ENCODE measurements at regions not wholly inside any gene's neighbourhood (a gene's known extent, or its start where the extent isn't known, plus 50 kb on each side); places are given as distances from the start of the nearest gene placed in this dataset.

- no peak overlapping the region for H3K9ac ChIP-seq (ENCODE audit: low read depth in 1 of 3, low read length in 3 of 3)
- no peaks in the 10 kb centered on the region for H3K9me3 ChIP-seq (ENCODE audit: control insufficient read depth in 3 of 3, low read length in 3 of 3)
- no peak overlapping the region for H3K4me3 ChIP-seq (ENCODE audit: low read length in 3 of 3)
- H3K4me1 ChIP-seq (ENCODE audit: control insufficient read depth in 3 of 3, insufficient read depth in 3 of 3, low read length in 3 of 3), result no peaks in the 10 kb centered on the region
- no peaks in the 10 kb centered on the region for H3K36me3 ChIP-seq (ENCODE audit: control insufficient read depth in 3 of 3, insufficient read depth in 3 of 3, low read length in 3 of 3)
- no peaks in the 10 kb centered on the region for H3K27me3 ChIP-seq (ENCODE audit: control insufficient read depth in 3 of 3, insufficient read depth in 3 of 3, low read length in 3 of 3)
- H3K27ac ChIP-seq (ENCODE audit: low read depth, low read length), result no peak overlapping the region
Observed at GRCh38 chr12:92335831-92336230, 190.2 kb upstream of the BTG1 start.

GRCh38 chr12:92334552-92334951, 188.9 kb upstream of the BTG1 start:
- no peaks in the 10 kb centered on the region for H3K36me3 ChIP-seq (ENCODE audit: control insufficient read depth in 3 of 3, insufficient read depth in 3 of 3, low read length in 3 of 3)
- no peak overlapping the region for H3K27ac ChIP-seq (ENCODE audit: low read depth, low read length)
- no peaks in the 10 kb centered on the region for H3K4me1 ChIP-seq (ENCODE audit: control insufficient read depth in 3 of 3, insufficient read depth in 3 of 3, low read length in 3 of 3)
- H3K27me3 ChIP-seq (ENCODE audit: control insufficient read depth in 3 of 3, insufficient read depth in 3 of 3, low read length in 3 of 3), result no peaks in the 10 kb centered on the region
- no peaks in the 10 kb centered on the region for H3K9me3 ChIP-seq (ENCODE audit: control insufficient read depth in 3 of 3, low read length in 3 of 3)
- H3K4me3 ChIP-seq (ENCODE audit: low read length in 3 of 3), result no peak overlapping the region
- no peak overlapping the region for H3K9ac ChIP-seq (ENCODE audit: low read depth in 1 of 3, low read length in 3 of 3)

DNA sequence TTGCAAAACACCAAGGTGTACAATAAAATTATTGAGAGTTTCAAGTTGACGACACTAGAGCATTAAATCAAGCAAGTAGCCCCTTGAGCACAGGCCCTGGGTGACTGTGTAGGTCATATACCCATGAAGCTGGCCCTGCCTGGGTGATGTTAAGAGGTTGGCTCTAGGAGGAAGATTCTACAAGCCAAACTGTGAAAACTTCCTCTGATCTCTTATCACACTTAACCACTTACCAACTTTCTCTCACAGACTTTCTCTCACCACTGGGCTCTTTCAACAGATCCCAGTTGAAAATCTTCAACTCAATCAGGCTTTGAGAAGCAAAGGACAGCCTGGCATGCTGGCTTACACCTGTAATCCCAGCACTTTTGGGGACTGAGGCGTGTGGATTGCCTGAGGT, 186.9 kb upstream of the BTG1 start:
- H3K27me3 ChIP-seq (ENCODE audit: control insufficient read depth in 3 of 3, insufficient read depth in 3 of 3, low read length in 3 of 3), result no peaks in the 10 kb centered on the region
- H3K4me3 ChIP-seq (ENCODE audit: low read length in 3 of 3), result no peak overlapping the region
- H3K36me3 ChIP-seq (ENCODE audit: control insufficient read depth in 3 of 3, insufficient read depth in 3 of 3, low read length in 3 of 3), result no peaks in the 10 kb centered on the region
- H3K4me1 ChIP-seq (ENCODE audit: control insufficient read depth in 3 of 3, insufficient read depth in 3 of 3, low read length in 3 of 3), result no peaks in the 10 kb centered on the region
- no peak overlapping the region for H3K27ac ChIP-seq (ENCODE audit: low read depth, low read length)
- H3K9me3 ChIP-seq (ENCODE audit: control insufficient read depth in 3 of 3, low read length in 3 of 3), result no peaks in the 10 kb centered on the region
- no peak overlapping the region for H3K9ac ChIP-seq (ENCODE audit: low read depth in 1 of 3, low read length in 3 of 3)

DNA sequence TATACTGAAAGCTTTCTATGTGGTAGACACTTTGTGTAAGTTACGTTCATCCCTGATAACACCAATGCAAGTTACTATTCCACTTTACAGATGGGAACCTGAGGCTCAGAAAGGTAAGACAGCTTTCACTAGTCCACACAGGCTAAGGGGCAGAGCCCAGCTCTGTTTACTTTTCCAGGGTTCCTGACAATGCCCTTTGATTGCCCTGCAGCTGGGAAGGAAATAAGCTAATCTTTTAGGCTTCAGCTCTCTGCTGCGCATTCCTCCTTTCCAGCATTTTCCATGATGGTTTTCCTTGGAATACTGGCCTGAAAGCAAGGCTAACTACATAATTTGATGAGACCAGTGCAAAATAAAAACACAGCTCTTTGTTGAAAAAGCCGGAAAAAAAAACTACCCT, 185.7 kb upstream of the BTG1 start:
- no peak overlapping the region for H3K27ac ChIP-seq (ENCODE audit: low read depth, low read length)
- H3K4me3 ChIP-seq (ENCODE audit: low read length in 3 of 3), result no peak overlapping the region
- H3K27me3 ChIP-seq (ENCODE audit: control insufficient read depth in 3 of 3, insufficient read depth in 3 of 3, low read length in 3 of 3), result no peaks in the 10 kb centered on the region
- H3K9me3 ChIP-seq (ENCODE audit: control insufficient read depth in 3 of 3, low read length in 3 of 3), result no peaks in the 10 kb centered on the region
- H3K36me3 ChIP-seq (ENCODE audit: control insufficient read depth in 3 of 3, insufficient read depth in 3 of 3, low read length in 3 of 3), result no peaks in the 10 kb centered on the region
- H3K9ac ChIP-seq (ENCODE audit: low read depth in 1 of 3, low read length in 3 of 3), result no peak overlapping the region
- H3K4me1 ChIP-seq (ENCODE audit: control insufficient read depth in 3 of 3, insufficient read depth in 3 of 3, low read length in 3 of 3), result no peaks in the 10 kb centered on the region

- no peaks in the 10 kb centered on the region for H3K27me3 ChIP-seq (ENCODE audit: control insufficient read depth in 3 of 3, insufficient read depth in 3 of 3, low read length in 3 of 3)
- no peak overlapping the region for H3K9ac ChIP-seq (ENCODE audit: low read depth in 1 of 3, low read length in 3 of 3)
- no peak overlapping the region for H3K27ac ChIP-seq (ENCODE audit: low read depth, low read length)
- H3K9me3 ChIP-seq (ENCODE audit: control insufficient read depth in 3 of 3, low read length in 3 of 3), result no peaks in the 10 kb centered on the region
- H3K36me3 ChIP-seq (ENCODE audit: control insufficient read depth in 3 of 3, insufficient read depth in 3 of 3, low read length in 3 of 3), result no peaks in the 10 kb centered on the region
- no peaks in the 10 kb centered on the region for H3K4me1 ChIP-seq (ENCODE audit: control insufficient read depth in 3 of 3, insufficient read depth in 3 of 3, low read length in 3 of 3)
- no peak overlapping the region for H3K4me3 ChIP-seq (ENCODE audit: low read length in 3 of 3)
Observed at GRCh38 chr12:92330654-92331053, 185.0 kb upstream of the BTG1 start.

DNA sequence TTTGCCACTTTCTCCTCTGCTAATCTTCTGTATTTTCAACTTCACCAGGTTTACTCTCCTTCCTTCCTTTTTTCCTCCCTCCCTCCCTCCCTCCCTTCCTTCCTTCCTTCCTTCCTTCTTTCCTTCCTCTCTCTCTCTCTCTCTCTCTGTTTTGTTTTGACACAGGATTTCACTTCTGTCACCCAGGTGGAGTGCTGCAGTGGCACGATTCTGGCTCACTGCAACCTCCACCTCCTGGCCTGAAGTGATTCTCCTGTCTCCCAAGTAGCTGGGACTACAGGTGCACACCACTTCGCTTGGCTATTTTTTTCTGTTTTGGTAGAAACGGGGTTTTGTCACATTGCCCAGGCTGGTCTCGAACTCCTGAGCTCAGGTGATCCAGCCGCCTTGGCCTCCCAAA, 181.2 kb upstream of the BTG1 start:
- no peaks in the 10 kb centered on the region for H3K9me3 ChIP-seq (ENCODE audit: control insufficient read depth in 3 of 3, low read length in 3 of 3)
- H3K4me3 ChIP-seq (ENCODE audit: low read length in 3 of 3), result no peak overlapping the region
- no peaks in the 10 kb centered on the region for H3K36me3 ChIP-seq (ENCODE audit: control insufficient read depth in 3 of 3, insufficient read depth in 3 of 3, low read length in 3 of 3)
- no peak overlapping the region for H3K27ac ChIP-seq (ENCODE audit: low read depth, low read length)
- no peak overlapping the region for H3K9ac ChIP-seq (ENCODE audit: low read depth in 1 of 3, low read length in 3 of 3)
- no peaks in the 10 kb centered on the region for H3K27me3 ChIP-seq (ENCODE audit: control insufficient read depth in 3 of 3, insufficient read depth in 3 of 3, low read length in 3 of 3)
- H3K4me1 ChIP-seq (ENCODE audit: control insufficient read depth in 3 of 3, insufficient read depth in 3 of 3, low read length in 3 of 3), result no peaks in the 10 kb centered on the region

DNA sequence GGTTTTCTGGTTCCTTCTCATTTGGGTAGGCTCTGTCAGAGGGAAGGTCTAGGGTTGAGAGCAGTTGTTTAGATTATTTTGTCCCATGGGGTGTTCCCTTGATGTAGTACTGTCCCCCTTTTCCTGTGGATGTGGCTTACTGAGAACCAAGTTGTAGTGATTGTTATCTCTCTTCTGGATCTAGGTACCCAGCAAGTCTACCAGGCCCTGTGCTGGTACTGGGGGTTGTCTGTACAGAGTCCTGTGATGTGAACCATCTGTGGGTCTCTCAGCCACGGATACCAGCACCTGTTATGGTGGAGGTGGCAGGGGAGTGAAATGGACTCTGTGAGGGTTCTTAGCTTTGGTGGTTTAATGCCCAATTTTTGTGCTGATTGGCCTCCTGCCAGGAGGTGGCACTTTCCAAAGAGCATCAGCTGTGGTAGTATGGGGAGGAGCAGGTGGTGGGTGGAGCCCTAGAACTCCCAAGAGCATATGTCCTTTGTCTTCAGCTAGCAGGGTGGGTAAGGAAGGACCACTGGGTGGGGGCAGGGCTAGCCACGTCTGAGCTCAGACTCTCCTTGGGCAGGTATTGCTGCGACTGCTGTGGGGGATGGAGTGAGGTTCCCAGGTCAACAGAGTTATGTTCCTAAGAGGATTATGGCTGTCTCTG, 179.3 kb upstream of the BTG1 start:
- Histone ChIP-seq H3K9me3 (ENCODE audit: control insufficient read depth in 3 of 3, low read length in 3 of 3) (no peaks in the 10 kb centered on the region), H3K27ac (ENCODE audit: low read depth, low read length) (no peak overlapping the region), H3K4me1 (ENCODE audit: control insufficient read depth in 3 of 3, insufficient read depth in 3 of 3, low read length in 3 of 3) (no peaks in the 10 kb centered on the region), H3K9ac (ENCODE audit: low read depth in 1 of 3, low read length in 3 of 3) (no peak overlapping the region), H3K27me3 (ENCODE audit: control insufficient read depth in 3 of 3, insufficient read depth in 3 of 3, low read length in 3 of 3) (no peaks in the 10 kb centered on the region), H3K36me3 (ENCODE audit: control insufficient read depth in 3 of 3, insufficient read depth in 3 of 3, low read length in 3 of 3) (no peaks in the 10 kb centered on the region), H3K4me3 (ENCODE audit: low read length in 3 of 3) (no peak overlapping the region)

DNA sequence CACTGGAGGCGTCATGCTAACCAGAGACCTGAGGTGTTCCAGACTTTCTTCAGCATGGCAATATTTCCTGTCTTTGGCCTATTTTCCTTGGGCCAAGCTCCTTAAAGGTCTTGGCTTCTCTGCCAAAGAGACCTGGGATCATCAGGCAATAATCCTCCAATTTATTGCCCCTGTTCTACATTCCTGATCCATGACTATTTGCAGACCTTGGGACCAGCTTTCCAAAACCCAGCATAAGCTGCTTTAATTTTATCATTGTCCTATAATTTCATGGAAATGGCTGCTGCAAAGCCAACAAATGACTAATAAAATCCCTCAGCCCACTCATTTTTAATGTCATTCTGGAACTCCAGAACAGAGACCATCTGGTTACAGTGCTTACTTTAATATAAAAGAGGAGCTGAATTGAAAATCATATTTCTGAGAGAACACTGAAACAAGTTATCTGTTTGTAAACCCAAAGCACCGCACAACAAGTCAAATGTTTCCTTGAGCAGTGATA, 166.9 kb upstream of the BTG1 start:
- H3K9me3 ChIP-seq (ENCODE audit: control insufficient read depth in 3 of 3, low read length in 3 of 3), result no peaks in the 10 kb centered on the region
- no peaks in the 10 kb centered on the region for H3K27me3 ChIP-seq (ENCODE audit: control insufficient read depth in 3 of 3, insufficient read depth in 3 of 3, low read length in 3 of 3)
- no peak overlapping the region for H3K27ac ChIP-seq (ENCODE audit: low read depth, low read length)
- no peaks in the 10 kb centered on the region for H3K36me3 ChIP-seq (ENCODE audit: control insufficient read depth in 3 of 3, insufficient read depth in 3 of 3, low read length in 3 of 3)
- H3K9ac ChIP-seq (ENCODE audit: low read depth in 1 of 3, low read length in 3 of 3), result no peak overlapping the region
- no peaks in the 10 kb centered on the region for H3K4me1 ChIP-seq (ENCODE audit: control insufficient read depth in 3 of 3, insufficient read depth in 3 of 3, low read length in 3 of 3)
- no peak overlapping the region for H3K4me3 ChIP-seq (ENCODE audit: low read length in 3 of 3)

- Histone ChIP-seq H3K27me3 (ENCODE audit: control insufficient read depth in 3 of 3, insufficient read depth in 3 of 3, low read length in 3 of 3) (no peaks in the 10 kb centered on the region), H3K9ac (ENCODE audit: low read depth in 1 of 3, low read length in 3 of 3) (no peak overlapping the region), H3K4me3 (ENCODE audit: low read length in 3 of 3) (no peak overlapping the region), H3K27ac (ENCODE audit: low read depth, low read length) (no peak overlapping the region), H3K4me1 (ENCODE audit: control insufficient read depth in 3 of 3, insufficient read depth in 3 of 3, low read length in 3 of 3) (no peaks in the 10 kb centered on the region), H3K9me3 (ENCODE audit: control insufficient read depth in 3 of 3, low read length in 3 of 3) (no peaks in the 10 kb centered on the region), H3K36me3 (ENCODE audit: control insufficient read depth in 3 of 3, insufficient read depth in 3 of 3, low read length in 3 of 3) (no peaks in the 10 kb centered on the region)
Observed at GRCh38 chr12:92304371-92305055, 158.9 kb upstream of the BTG1 start.

DNA sequence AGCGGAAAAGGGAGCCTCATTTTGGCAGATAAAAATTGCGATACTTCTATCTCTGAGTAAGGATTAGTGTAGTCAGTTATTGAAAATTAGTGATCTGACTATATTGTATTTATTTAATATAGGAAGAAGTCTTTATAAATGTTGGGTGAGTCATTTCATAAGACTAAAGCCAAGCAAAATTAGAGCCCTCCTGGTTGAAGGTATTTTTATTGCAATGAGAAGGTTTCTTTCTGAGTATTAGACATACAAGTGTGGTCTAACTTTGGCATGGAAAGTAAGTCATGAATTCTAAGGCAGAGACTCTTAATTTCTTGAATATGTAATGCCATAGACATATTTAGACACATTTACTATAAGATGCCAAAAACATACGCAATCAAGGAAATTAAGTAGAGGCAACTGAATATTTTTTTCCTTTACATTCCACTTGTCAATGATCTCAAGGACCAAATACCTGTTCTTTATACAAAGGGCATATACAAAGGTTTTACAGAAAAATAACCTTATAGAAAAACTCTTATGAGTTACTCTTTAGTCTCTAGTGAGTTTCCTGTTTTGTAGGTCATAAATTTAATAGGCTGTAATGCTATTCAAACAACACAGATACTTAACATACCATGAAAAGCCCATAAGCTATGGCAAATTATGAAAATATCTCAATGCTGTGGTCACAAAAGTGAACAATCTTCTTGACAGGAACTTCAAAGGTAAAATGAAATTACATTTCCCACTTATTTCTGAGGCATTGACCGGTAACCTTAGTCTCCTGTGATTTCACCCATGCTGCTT, 156.6 kb upstream of the BTG1 start:
- Histone ChIP-seq H3K27me3 (ENCODE audit: control insufficient read depth in 3 of 3, insufficient read depth in 3 of 3, low read length in 3 of 3) (no peaks in the 10 kb centered on the region), H3K4me3 (ENCODE audit: low read length in 3 of 3) (no peak overlapping the region), H3K27ac (ENCODE audit: low read depth, low read length) (no peak overlapping the region), H3K9me3 (ENCODE audit: control insufficient read depth in 3 of 3, low read length in 3 of 3) (no peaks in the 10 kb centered on the region), H3K4me1 (ENCODE audit: control insufficient read depth in 3 of 3, insufficient read depth in 3 of 3, low read length in 3 of 3) (peaks cover 0 to 4% (median 0%) of the 10 kb centered on the region in 3 donors), H3K9ac (ENCODE audit: low read depth in 1 of 3, low read length in 3 of 3) (no peak overlapping the region), H3K36me3 (ENCODE audit: control insufficient read depth in 3 of 3, insufficient read depth in 3 of 3, low read length in 3 of 3) (no peaks in the 10 kb centered on the region)
